Esophagus muscularis mucosa (tissue), 4 donors: ENCODE measurements at regions not wholly inside any gene's neighbourhood (a gene's known extent, or its start where the extent isn't known, plus 50 kb on each side); places are given as distances from the start of the nearest gene placed in this dataset.

ENCODE experiments used
- EP300 ChIP-seq: sonication (generic); formaldehyde crosslinking; IDR thresholded peaks from one replicate; pipeline ENCODE4 v1.6.1; 2017; ENCODE audit warnings: antibody characterized with exemption
- POLR2A ChIP-seq: fragments of 450-650 bp; IDR thresholded peaks from one replicate; pipeline ENCODE4 v1.6.1; 2017; ENCODE audit warnings: antibody characterized with exemption, moderate library complexity, mild to moderate bottlenecking, low read depth
- POLR2AphosphoS5 ChIP-seq, 2 donors: sonication (generic); formaldehyde crosslinking; IDR thresholded peaks; one replicate each; pipeline ENCODE4 v1.6.1; 2017; ENCODE audit warnings: antibody characterized with exemption in 2 of 2
- TF ChIP-seq, protein P1 (sequence below), 3 experiments: fragments of 200-600 bp in 2 of 3; fragments of 450-650 bp in 1 of 3; sonication (generic) in 2 of 3; IDR thresholded peaks; one replicate each; pipeline ENCODE4 v1.5.1; 2017 to 2019; ENCODE audit warnings: antibody characterized with exemption in 3 of 3, mild to moderate bottlenecking in 2 of 3, moderate library complexity in 1 of 3

DNA sequence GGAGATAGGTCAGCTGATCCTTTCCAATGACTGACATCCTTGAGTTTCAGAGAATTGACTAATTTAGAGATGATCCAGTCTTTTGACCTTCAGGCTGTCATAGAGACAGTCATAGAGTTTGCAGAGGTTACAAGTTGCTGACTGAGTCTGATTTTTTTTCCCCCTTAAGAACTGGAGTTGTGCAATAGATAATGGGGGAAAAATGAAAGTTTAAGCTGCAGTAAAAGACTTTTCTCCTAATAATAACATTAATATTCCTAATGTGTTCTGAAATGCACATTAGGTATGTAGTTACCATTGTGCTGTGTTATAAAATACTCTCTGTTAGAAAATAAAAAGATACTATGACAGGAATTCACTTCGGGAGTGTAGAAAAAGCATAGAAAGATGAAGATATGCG lies 876.9 kb upstream of the RAG2 start:
- TF ChIP-seq, protein P1, sequence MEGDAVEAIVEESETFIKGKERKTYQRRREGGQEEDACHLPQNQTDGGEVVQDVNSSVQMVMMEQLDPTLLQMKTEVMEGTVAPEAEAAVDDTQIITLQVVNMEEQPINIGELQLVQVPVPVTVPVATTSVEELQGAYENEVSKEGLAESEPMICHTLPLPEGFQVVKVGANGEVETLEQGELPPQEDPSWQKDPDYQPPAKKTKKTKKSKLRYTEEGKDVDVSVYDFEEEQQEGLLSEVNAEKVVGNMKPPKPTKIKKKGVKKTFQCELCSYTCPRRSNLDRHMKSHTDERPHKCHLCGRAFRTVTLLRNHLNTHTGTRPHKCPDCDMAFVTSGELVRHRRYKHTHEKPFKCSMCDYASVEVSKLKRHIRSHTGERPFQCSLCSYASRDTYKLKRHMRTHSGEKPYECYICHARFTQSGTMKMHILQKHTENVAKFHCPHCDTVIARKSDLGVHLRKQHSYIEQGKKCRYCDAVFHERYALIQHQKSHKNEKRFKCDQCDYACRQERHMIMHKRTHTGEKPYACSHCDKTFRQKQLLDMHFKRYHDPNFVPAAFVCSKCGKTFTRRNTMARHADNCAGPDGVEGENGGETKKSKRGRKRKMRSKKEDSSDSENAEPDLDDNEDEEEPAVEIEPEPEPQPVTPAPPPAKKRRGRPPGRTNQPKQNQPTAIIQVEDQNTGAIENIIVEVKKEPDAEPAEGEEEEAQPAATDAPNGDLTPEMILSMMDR (IDR thresholded peaks at IDR 0.05): no peak
- TF ChIP-seq EP300 (no peak), POLR2A (no peak), POLR2AphosphoS5 (IDR thresholded peaks at IDR 0.05) (no peak)
